HUES6 (cell line): ENCODE measurements at regions not wholly inside any gene's neighbourhood (a gene's known extent, or its start where the extent isn't known, plus 50 kb on each side); places are given as distances from the start of the nearest gene placed in this dataset.
"Not testable (repeated sequence)": the region's sequence is repeated elsewhere in the genome, so short reads cannot be mapped to it uniquely, and the experiment has no call there.

ENCODE experiments used
- H3K27ac ChIP-seq: 2 replicates; pipeline ENCODE4 v1.7.0; 2013; ENCODE audit warnings: low read depth, mild to moderate bottlenecking, low read length, inconsistent platforms
- H3K27me3 ChIP-seq: 2 replicates; pipeline ENCODE4 v1.6.1; 2013; ENCODE audit warnings: low read length; ENCODE audit not compliant: control insufficient read depth, insufficient read depth
- H3K36me3 ChIP-seq: 2 replicates; pipeline ENCODE4 v1.6.1; 2013; ENCODE audit warnings: low read length; ENCODE audit not compliant: control insufficient read depth, insufficient read depth
- H3K4me1 ChIP-seq: 2 replicates; pipeline ENCODE4 v1.6.1; 2013; ENCODE audit warnings: low read length; ENCODE audit not compliant: control insufficient read depth, insufficient read depth
- H3K4me3 ChIP-seq: 2 replicates; pipeline ENCODE4 v1.5.1; 2013; ENCODE audit warnings: low read depth, low read length
- H3K9ac ChIP-seq: one replicate; pipeline ENCODE4 v1.6.1; 2013; ENCODE audit warnings: mild to moderate bottlenecking, low read length
- H3K9me3 ChIP-seq: 2 replicates; pipeline ENCODE4 v1.6.1; 2013; ENCODE audit warnings: low read depth, low read length; ENCODE audit not compliant: control insufficient read depth, insufficient read depth

DNA sequence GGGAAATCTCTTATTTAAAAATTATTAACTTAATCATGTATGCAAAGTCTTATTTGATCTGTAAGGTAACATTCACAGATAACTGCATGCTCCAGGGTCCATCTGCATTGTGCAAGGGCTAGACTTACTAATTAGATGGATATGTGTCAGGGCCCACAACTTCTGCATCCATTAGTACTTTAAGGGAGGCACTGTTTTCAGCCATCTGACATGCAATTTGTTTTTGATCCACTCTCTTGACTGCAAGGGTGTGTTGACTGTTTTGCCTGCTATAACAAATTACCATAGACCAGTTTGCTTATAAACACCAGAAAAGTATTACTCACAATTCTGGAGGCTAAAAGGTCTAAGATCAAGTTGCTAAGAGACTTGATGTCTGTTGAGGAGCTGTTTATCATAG lies 542.1 kb upstream of the HS3ST1 start:
- H3K27me3 ChIP-seq = no peaks in the 10 kb centered on the region
- H3K4me3 ChIP-seq = no peak overlapping the region
- H3K27ac ChIP-seq = no peak overlapping the region
- H3K36me3 ChIP-seq = no peaks in the 10 kb centered on the region; the same call in 1 of the 2 replicates
- H3K9ac ChIP-seq = no peak overlapping the region
- H3K9me3 ChIP-seq = peaks cover 13% of the 10 kb centered on the region; the same call in 1 of the 2 replicates
- H3K4me1 ChIP-seq = no peaks in the 10 kb centered on the region

DNA sequence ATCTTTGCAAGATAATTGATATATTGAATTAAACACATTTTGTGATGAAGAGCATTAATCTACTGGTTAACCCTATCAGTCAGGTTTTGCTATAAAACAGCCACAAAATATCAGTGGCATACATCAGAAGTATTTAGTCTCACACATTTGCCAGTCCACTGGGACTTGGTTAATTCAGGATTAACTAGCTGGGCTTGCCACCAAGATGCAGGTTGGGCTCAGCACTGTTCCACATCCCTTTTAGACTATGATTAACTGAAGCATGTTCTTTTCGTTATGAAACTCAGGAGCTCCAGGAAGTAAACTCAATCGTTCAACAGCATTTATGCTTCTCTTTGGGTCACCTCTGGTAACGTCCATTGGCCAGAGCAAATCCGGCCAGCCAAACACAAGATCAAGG lies 538.1 kb upstream of the HS3ST1 start:
- H3K27me3 ChIP-seq = no peaks in the 10 kb centered on the region
- H3K36me3 ChIP-seq = no peaks in the 10 kb centered on the region; the same call in 1 of the 2 replicates
- H3K4me3 ChIP-seq = no peak overlapping the region
- no peak overlapping the region for H3K9ac ChIP-seq
- H3K4me1 ChIP-seq = no peaks in the 10 kb centered on the region
- peaks cover 20% of the 10 kb centered on the region; the same call in 1 of the 2 replicates for H3K9me3 ChIP-seq
- no peak overlapping the region for H3K27ac ChIP-seq

DNA sequence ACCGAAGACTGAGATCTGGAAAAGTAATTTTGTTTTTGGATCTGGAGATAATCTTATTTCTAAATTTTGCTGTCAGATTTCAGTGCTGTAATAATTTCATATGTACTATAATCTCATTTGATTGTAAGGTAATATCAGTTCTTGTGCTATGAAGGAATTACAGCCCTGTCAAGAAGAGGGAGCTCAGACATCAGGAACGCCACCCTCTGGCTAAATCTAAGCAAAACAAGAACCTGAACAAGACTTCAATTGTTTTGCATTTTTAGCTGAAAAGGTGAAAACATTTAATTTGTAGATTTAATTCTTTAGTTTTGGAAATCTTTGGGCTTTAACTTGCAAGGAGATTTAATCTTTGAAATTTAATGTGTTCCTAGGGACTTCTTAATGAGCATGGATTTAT lies 525.4 kb upstream of the HS3ST1 start:
- no peak overlapping the region for H3K9ac ChIP-seq
- H3K27me3 ChIP-seq = no peaks in the 10 kb centered on the region
- H3K4me3 ChIP-seq = no peak overlapping the region
- peaks cover 9% of the 10 kb centered on the region; the same call in 1 of the 2 replicates for H3K9me3 ChIP-seq
- H3K27ac ChIP-seq = no peak overlapping the region
- no peaks in the 10 kb centered on the region; the same call in 1 of the 2 replicates for H3K36me3 ChIP-seq
- H3K4me1 ChIP-seq = no peaks in the 10 kb centered on the region

DNA sequence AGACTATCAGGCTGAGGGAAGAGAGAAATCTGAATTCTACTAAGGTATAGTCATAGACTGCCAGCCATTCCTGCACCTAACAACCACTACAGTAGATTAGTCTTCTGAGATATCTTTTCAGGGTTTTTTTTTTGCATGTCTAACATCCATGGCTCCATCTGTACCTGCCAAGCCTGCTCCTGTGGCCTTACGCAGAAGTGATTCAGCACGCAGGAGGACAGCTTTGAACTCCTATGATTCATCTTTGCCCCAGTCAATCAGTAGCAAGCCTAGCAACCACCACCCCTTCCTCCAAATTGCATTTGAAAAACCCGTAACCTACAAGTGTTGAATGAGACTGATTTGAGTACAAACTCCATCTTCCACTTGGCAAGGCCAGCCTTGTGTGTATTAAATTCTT lies 520.7 kb upstream of the HS3ST1 start:
- H3K36me3 ChIP-seq = no peaks in the 10 kb centered on the region; the same call in 1 of the 2 replicates
- no peak overlapping the region for H3K9ac ChIP-seq
- H3K27ac ChIP-seq = no peak overlapping the region
- no peaks in the 10 kb centered on the region for H3K27me3 ChIP-seq
- no peak overlapping the region for H3K4me3 ChIP-seq
- no peaks in the 10 kb centered on the region for H3K4me1 ChIP-seq
- no peaks in the 10 kb centered on the region for H3K9me3 ChIP-seq

DNA sequence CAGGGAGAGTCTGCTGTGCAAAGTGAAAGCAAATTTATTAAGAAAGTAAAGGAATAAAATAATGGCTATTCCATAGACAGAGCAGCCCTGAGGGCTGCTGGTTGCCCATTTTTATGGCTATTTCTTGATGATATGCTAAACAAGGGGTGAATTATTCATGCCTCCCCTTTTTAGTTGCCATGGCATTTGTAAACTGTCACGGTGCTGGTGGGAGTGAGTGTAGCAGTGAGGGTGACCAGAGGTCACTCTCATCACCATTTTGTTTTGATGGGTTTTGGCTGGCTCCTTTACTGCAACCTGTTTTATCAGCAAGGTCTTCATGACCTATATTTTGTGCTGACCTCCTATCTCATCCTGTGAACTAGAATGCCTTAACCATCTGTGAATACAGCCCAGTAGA lies 518.9 kb upstream of the HS3ST1 start:
- H3K4me1 ChIP-seq, H3K9me3 ChIP-seq, H3K9ac ChIP-seq, H3K36me3 ChIP-seq, H3K27ac ChIP-seq, H3K4me3 ChIP-seq, H3K27me3 ChIP-seq: not testable (repeated sequence)

DNA sequence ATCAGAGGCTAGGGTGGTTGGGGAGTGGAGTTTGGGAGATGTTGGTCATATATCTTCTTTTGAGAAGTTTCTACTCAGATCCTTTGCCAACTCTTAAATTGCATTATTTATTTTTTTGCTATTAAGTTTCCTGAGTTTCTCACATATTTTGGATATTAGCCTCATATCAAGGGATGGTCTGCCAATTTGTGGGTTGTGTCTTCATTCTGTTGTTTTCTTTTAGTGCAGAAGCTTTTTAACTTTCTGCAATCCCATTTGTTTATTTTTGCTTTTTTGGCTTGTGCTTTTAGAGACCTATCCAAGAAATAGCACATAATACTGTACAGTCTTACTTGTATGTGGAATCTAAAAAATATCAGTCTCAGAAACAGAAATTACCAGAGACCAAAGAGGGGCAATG lies 509.2 kb upstream of the HS3ST1 start:
- Histone ChIP-seq H3K27me3 (no peaks in the 10 kb centered on the region), H3K27ac (no peak overlapping the region), H3K4me3 (no peak overlapping the region), H3K9me3 (peaks cover 11% of the 10 kb centered on the region; the same call in 1 of the 2 replicates), H3K36me3 (no peaks in the 10 kb centered on the region), H3K4me1 (no peaks in the 10 kb centered on the region), H3K9ac (no peak overlapping the region)

DNA sequence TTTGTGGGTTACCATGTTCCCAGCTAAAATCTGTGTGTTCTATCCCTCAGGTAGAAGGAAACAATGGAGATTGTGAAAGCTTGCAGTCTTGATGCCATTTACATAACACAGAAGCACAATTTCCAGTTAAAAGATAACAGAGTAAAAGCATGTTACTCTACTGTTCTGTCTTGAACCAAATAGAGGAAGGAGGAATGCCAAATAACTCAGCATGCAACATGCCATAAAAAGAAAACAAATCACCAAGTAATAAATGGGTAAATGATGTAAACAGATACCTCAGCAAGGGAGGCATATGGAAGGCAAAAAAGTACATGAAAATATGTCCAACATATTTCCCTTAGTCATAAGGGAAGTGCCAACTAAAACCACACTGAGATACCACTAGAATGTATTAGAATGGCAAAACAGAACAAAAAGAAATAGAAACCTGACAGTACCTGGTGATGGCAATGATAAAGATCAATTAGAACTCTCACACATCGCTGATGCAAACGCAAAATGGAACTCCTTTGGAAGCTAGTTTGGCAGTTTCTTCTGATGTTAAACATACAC lies 502.6 kb upstream of the HS3ST1 start:
- Histone ChIP-seq H3K4me1 (no peaks in the 10 kb centered on the region; the same call in 1 of the 2 replicates), H3K4me3 (no peak overlapping the region), H3K9me3 (peaks cover 6% of the 10 kb centered on the region; the same call in 1 of the 2 replicates), H3K36me3 (no peaks in the 10 kb centered on the region), H3K9ac (no peak overlapping the region), H3K27ac (no peak overlapping the region), H3K27me3 (no peaks in the 10 kb centered on the region)

DNA sequence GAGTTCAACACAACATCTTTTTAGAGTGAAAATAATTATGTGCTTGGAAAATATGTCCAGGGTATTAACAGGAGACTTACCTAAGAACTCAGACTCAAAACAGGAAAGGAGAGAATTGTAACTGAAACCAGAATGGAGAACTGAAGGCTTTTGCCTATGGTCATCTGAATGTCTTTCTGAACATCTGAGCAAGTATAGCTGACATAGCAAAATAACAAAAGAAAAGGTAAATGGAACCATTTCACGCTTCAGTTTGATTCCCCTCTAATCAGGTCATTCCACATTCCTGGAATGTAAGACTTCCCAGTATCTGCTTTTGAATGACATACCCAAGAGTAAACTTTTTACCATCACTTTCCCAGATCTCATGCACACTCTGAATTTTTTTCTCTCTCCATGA lies 500.4 kb upstream of the HS3ST1 start:
- Histone ChIP-seq H3K9ac (no peak overlapping the region), H3K36me3 (no peaks in the 10 kb centered on the region), H3K9me3 (peaks cover 6% of the 10 kb centered on the region; the same call in 1 of the 2 replicates), H3K4me3 (no peak overlapping the region), H3K27me3 (no peaks in the 10 kb centered on the region), H3K4me1 (no peaks in the 10 kb centered on the region; the same call in 1 of the 2 replicates), H3K27ac (no peak overlapping the region)

DNA sequence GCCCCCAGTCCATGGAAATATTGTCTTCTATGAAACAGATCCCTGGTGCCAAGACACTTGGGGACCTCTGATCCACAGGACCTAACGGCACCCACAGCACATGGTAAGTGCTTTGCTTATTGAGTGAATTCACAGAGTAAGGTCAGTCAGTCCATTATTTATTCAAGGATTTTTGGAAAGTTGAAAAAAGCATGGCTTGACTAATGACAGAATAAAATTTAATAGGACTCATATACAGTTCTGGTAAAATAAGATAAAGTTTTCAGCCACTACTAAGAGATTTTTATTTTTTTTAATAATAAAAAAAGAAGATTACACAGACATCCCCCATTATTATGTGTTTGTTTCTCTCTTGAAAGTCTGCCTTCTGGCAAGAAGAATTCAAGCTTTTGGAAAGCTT lies 490.6 kb upstream of the HS3ST1 start:
- H3K4me3 ChIP-seq = no peak overlapping the region
- peaks cover 21% of the 10 kb centered on the region for H3K9me3 ChIP-seq
- no peak overlapping the region for H3K9ac ChIP-seq
- H3K4me1 ChIP-seq = no peaks in the 10 kb centered on the region
- H3K27me3 ChIP-seq = no peaks in the 10 kb centered on the region
- H3K27ac ChIP-seq = no peak overlapping the region
- no peaks in the 10 kb centered on the region; the same call in 1 of the 2 replicates for H3K36me3 ChIP-seq

DNA sequence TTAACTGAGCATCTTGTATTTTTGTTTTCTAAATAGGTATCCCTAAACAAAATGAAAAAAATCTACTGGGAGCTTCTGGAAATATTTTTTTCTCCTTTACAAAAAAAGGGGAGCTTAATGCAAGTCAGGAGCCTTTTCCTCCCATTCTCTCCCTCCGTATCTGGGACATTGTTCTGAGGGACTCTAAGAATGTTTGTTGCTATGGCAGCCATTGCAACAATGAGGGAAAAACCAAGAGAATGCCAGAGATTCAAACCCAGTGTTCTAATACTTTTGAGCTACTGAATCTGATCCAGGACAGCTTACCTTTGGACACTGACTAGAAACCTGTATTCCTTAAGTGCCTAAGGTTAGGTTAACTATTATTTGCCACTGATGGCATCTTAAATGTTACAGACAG lies 485.7 kb upstream of the HS3ST1 start:
- peaks cover under 1% of the 10 kb centered on the region; the same call in 1 of the 2 replicates for H3K4me1 ChIP-seq
- no peak overlapping the region for H3K4me3 ChIP-seq
- no peaks in the 10 kb centered on the region; the same call in 1 of the 2 replicates for H3K36me3 ChIP-seq
- no peaks in the 10 kb centered on the region for H3K27me3 ChIP-seq
- no peak overlapping the region for H3K9ac ChIP-seq
- peaks cover 16% of the 10 kb centered on the region for H3K9me3 ChIP-seq
- H3K27ac ChIP-seq = no peak overlapping the region

DNA sequence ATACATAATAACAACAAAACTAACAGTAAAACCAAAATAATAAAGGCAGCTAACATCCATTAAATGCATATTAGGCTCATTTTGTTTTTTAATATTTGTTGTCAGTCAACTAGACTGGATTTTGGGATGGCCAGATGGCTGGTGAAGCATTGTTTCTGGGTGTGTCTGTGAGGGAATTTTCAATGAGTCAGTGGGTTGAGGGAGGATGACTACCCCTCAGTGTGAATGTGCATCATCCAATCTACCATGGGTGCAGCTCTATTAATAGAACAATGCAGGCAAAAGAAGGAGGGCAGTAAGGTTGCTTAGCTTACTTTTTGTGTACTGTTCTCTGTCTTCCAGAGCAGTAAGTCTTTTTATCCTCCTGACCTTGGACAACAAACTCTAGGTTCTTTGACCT lies 484.2 kb upstream of the HS3ST1 start:
- H3K9me3 ChIP-seq = peaks cover 7% of the 10 kb centered on the region; the same call in 1 of the 2 replicates

More for the DNA sequence above, 484.2 kb upstream of the HS3ST1 start:
- Histone ChIP-seq H3K9ac (no peak overlapping the region), H3K4me3 (no peak overlapping the region), H3K27ac (no peak overlapping the region), H3K27me3 (no peaks in the 10 kb centered on the region), H3K4me1 (peaks cover 13% of the 10 kb centered on the region), H3K36me3 (no peaks in the 10 kb centered on the region; the same call in 1 of the 2 replicates)
